Fibroblast of lung (primary cell): ENCODE measurements at regions not wholly inside any gene's neighbourhood (a gene's known extent, or its start where the extent isn't known, plus 50 kb on each side); places are given as distances from the start of the nearest gene placed in this dataset.

Experiments
- DNase-seq, 2 donors: peaks; one replicate each; pipeline versions ENCODE4 v3.0.0 to v3.0.0-alpha.2; 2010; ENCODE audit warnings: low read depth in 2 of 2
- H2AFZ ChIP-seq: 2 replicates; pipeline ENCODE4 v1.5.1; 2012; ENCODE audit warnings: low read length, control low read depth, inconsistent platforms
- H3K27ac ChIP-seq: 2 replicates; pipeline ENCODE4 v1.5.1; 2011; ENCODE audit warnings: low read length, control low read depth; ENCODE audit not compliant: insufficient read depth
- H3K27me3 ChIP-seq: 2 replicates; pipeline ENCODE4 v1.5.1; 2011; ENCODE audit warnings: mild to moderate bottlenecking, low read length; ENCODE audit not compliant: control insufficient read depth, insufficient read depth
- H3K36me3 ChIP-seq: 2 replicates; pipeline ENCODE4 v1.5.1; 2011; ENCODE audit warnings: low read length; ENCODE audit not compliant: control insufficient read depth, insufficient read depth
- H3K4me1 ChIP-seq: 2 replicates; pipeline ENCODE4 v1.5.1; 2011; ENCODE audit warnings: low read length; ENCODE audit not compliant: control insufficient read depth, insufficient read depth; ENCODE audit errors: extremely low read depth
- H3K4me2 ChIP-seq: 2 replicates; pipeline ENCODE4 v1.5.1; 2011; ENCODE audit warnings: low read length, control low read depth; ENCODE audit not compliant: insufficient read depth; ENCODE audit errors: extremely low read depth
- H3K4me3 ChIP-seq, 4 experiments: fragments of 200-600 bp in 1 of 4; sonication (generic) in 1 of 4; replicated peaks in 1 of 4; 2 replicates each; pipeline ENCODE4 v1.5.1; 2011 to 2016; ENCODE audit warnings: low read length in 4 of 4, low read depth in 3 of 4, mild to moderate bottlenecking in 3 of 4, control low read depth in 2 of 4, inconsistent platforms in 1 of 4, mixed read lengths in 1 of 4; ENCODE audit not compliant: insufficient read depth in 1 of 4; ENCODE audit errors: control extremely low read depth in 1 of 4
- H3K79me2 ChIP-seq: 2 replicates; pipeline ENCODE4 v1.5.1; 2012; ENCODE audit warnings: mild to moderate bottlenecking, low read length, inconsistent platforms; ENCODE audit not compliant: control insufficient read depth, insufficient read depth
- H3K9ac ChIP-seq: 2 replicates; pipeline ENCODE4 v1.5.1; 2011; ENCODE audit warnings: mild to moderate bottlenecking, low read length, control low read depth; ENCODE audit not compliant: insufficient read depth
- H3K9me3 ChIP-seq: 2 replicates; pipeline ENCODE4 v1.5.1; 2012; ENCODE audit warnings: low read depth, low read length; ENCODE audit not compliant: control insufficient read depth, insufficient read depth
- H4K20me1 ChIP-seq: 2 replicates; pipeline ENCODE4 v1.5.1; 2011; ENCODE audit warnings: low read length; ENCODE audit not compliant: control insufficient read depth, insufficient read depth; ENCODE audit errors: extremely low read depth
- EZH2 ChIP-seq: IDR thresholded peaks from 2 replicates; pipeline ENCODE4 v1.5.1; 2012; ENCODE audit warnings: low read length, control low read depth, mild to moderate bottlenecking; ENCODE audit errors: missing control alignments
- TF ChIP-seq, protein P1 (sequence below), 2 donors: IDR thresholded peaks in 1 of 2; conservative IDR thresholded peaks in 1 of 2; 1 replicate in 1 of 2; 2 replicates in 1 of 2; pipeline ENCODE4 v1.5.1; 2011 to 2012; ENCODE audit warnings: low read length in 2 of 2, control low read depth in 1 of 2, inconsistent platforms in 1 of 2, low read depth in 1 of 2, mild to moderate bottlenecking in 1 of 2

DNA sequence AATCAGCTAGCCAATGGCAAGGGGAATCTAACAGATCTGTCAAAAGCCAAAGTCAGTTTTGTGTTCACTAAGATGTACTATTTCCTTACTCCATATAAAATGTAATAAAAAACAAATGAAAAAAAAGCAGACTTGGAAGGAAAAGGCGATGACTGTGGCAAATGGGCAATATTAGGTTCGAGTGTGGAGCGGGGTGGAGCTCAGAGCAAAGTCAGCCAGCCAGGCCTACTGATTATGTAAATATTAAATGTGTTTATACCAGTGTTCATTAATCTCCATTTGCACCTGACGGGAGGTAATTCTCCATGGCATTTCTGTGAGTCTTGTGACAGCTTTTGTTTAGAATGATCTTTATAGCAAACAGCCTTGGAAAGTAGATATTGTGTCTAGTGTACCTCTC lies 96.2 kb upstream of the KCNMB2 start:
- H3K27me3 ChIP-seq: no peaks in the 10 kb centered on the region
- no peaks in the 10 kb centered on the region for H3K4me1 ChIP-seq
- no peaks in the 10 kb centered on the region for H3K79me2 ChIP-seq
- no peaks in the 10 kb centered on the region for H3K9me3 ChIP-seq
- no peak overlapping the region for H3K4me3 ChIP-seq
- no peaks in the 10 kb centered on the region for H4K20me1 ChIP-seq
- no peak for DNase-seq
- H3K27ac ChIP-seq: no peak overlapping the region
- H3K9ac ChIP-seq: no peak overlapping the region
- no peak for TF ChIP-seq EZH2
- TF ChIP-seq, protein P1, sequence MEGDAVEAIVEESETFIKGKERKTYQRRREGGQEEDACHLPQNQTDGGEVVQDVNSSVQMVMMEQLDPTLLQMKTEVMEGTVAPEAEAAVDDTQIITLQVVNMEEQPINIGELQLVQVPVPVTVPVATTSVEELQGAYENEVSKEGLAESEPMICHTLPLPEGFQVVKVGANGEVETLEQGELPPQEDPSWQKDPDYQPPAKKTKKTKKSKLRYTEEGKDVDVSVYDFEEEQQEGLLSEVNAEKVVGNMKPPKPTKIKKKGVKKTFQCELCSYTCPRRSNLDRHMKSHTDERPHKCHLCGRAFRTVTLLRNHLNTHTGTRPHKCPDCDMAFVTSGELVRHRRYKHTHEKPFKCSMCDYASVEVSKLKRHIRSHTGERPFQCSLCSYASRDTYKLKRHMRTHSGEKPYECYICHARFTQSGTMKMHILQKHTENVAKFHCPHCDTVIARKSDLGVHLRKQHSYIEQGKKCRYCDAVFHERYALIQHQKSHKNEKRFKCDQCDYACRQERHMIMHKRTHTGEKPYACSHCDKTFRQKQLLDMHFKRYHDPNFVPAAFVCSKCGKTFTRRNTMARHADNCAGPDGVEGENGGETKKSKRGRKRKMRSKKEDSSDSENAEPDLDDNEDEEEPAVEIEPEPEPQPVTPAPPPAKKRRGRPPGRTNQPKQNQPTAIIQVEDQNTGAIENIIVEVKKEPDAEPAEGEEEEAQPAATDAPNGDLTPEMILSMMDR (conservative IDR thresholded peaks at IDR 0.05 in 1 of 2, IDR thresholded peaks at IDR 0.05 in 1 of 2; ENCODE audit: low read depth in 1 of 2, low read length in 2 of 2): no peak
- H3K4me2 ChIP-seq: no peak overlapping the region
- H3K36me3 ChIP-seq: no peaks in the 10 kb centered on the region
- H2AFZ ChIP-seq: no peak overlapping the region

DNA sequence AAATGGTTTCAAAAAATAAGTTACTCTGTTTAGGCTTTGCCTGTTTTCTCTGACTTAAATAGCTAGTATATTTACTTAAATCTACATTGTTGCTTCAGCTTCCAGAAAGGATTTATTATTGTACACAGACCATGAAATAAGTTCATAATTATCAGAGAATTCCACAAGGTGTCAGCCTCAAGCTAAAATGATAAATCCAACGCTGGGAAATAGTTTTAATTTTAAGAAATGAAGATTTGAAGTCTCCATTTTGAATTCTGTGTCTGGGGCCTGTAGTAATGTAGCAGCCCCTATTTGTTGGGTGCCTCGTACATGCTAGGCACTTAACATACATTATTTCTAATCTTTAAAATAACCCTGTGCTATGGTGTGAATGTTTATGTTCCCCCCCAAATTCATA lies 92.6 kb upstream of the KCNMB2 start:
- peak in 1 of 2 donors; percentile 50 for DNase-seq
- Histone ChIP-seq H3K4me1 (no peaks in the 10 kb centered on the region), H2AFZ (no peak overlapping the region), H3K27ac (no peak overlapping the region), H3K79me2 (no peaks in the 10 kb centered on the region), H3K4me3 (no peak overlapping the region), H3K9ac (no peak overlapping the region), H3K4me2 (no peak overlapping the region), H3K36me3 (no peaks in the 10 kb centered on the region), H3K27me3 (no peaks in the 10 kb centered on the region), H4K20me1 (no peaks in the 10 kb centered on the region), H3K9me3 (no peaks in the 10 kb centered on the region)
- no peak for TF ChIP-seq EZH2
- TF ChIP-seq, protein P1 (conservative IDR thresholded peaks at IDR 0.05 in 1 of 2, IDR thresholded peaks at IDR 0.05 in 1 of 2; ENCODE audit: low read depth in 1 of 2, low read length in 2 of 2): no peak

- Histone ChIP-seq H2AFZ (no peak overlapping the region), H4K20me1 (no peaks in the 10 kb centered on the region)
- TF ChIP-seq, protein P1 (conservative IDR thresholded peaks at IDR 0.05 in 1 of 2, IDR thresholded peaks at IDR 0.05 in 1 of 2; ENCODE audit: low read depth in 1 of 2, low read length in 2 of 2): no peak
- no peak for TF ChIP-seq EZH2
Measured at GRCh38 chr3:178445139-178445538, 91.1 kb upstream of the KCNMB2 start.

More at GRCh38 chr3:178445139-178445538, 91.1 kb upstream of the KCNMB2 start:
- no peaks in the 10 kb centered on the region for H3K9me3 ChIP-seq
- H3K27me3 ChIP-seq: no peaks in the 10 kb centered on the region
- no peak overlapping the region for H3K9ac ChIP-seq
- no peaks in the 10 kb centered on the region for H3K79me2 ChIP-seq
- H3K36me3 ChIP-seq: no peaks in the 10 kb centered on the region
- H3K4me3 ChIP-seq: no peak overlapping the region
- no peaks in the 10 kb centered on the region for H3K4me1 ChIP-seq
- no peak for DNase-seq
- no peak overlapping the region for H3K27ac ChIP-seq
- no peak overlapping the region for H3K4me2 ChIP-seq
